Fibroblast of the aortic adventitia (primary cell): ENCODE measurements at regions not wholly inside any gene's neighbourhood (a gene's known extent, or its start where the extent isn't known, plus 50 kb on each side); places are given as distances from the start of the nearest gene placed in this dataset.

Source experiments
- DNase-seq: peaks from one replicate; pipeline ENCODE4 v3.0.0-alpha.2; 2010; ENCODE audit warnings: low read depth
- H3K4me3 ChIP-seq: 2 replicates; pipeline ENCODE4 v1.5.1; 2011; ENCODE audit warnings: low read depth, mild to moderate bottlenecking, control low read depth, low read length, moderate library complexity
- TF ChIP-seq, protein P1 (sequence below): IDR thresholded peaks from 2 replicates; pipeline ENCODE4 v1.5.1; 2011; ENCODE audit warnings: mild to moderate bottlenecking, low read length, control low read depth, inconsistent platforms; ENCODE audit not compliant: insufficient read depth

DNA sequence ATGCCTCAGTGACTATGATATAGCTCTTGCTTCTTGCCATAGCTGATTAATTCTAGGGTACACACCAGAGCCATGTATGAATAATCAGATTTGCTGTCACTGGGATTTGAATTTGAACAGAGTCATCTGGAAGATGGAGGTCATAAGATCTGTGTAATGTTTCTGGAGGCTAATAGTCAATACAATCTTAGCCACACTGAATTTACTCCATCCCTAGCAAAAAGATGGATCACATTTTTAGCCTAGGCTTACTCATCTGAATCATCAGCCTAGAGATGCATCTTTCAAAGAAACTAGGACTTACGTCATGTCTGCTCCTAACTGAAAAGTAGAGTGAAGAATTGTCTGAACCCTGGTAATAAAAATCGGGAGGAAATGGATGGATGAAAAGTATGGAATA lies 142.3 kb upstream of the ZNF804B start:
- DNase-seq, result no peak
- TF ChIP-seq, protein P1, sequence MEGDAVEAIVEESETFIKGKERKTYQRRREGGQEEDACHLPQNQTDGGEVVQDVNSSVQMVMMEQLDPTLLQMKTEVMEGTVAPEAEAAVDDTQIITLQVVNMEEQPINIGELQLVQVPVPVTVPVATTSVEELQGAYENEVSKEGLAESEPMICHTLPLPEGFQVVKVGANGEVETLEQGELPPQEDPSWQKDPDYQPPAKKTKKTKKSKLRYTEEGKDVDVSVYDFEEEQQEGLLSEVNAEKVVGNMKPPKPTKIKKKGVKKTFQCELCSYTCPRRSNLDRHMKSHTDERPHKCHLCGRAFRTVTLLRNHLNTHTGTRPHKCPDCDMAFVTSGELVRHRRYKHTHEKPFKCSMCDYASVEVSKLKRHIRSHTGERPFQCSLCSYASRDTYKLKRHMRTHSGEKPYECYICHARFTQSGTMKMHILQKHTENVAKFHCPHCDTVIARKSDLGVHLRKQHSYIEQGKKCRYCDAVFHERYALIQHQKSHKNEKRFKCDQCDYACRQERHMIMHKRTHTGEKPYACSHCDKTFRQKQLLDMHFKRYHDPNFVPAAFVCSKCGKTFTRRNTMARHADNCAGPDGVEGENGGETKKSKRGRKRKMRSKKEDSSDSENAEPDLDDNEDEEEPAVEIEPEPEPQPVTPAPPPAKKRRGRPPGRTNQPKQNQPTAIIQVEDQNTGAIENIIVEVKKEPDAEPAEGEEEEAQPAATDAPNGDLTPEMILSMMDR, result no peak
- no peak overlapping the region for H3K4me3 ChIP-seq

DNA sequence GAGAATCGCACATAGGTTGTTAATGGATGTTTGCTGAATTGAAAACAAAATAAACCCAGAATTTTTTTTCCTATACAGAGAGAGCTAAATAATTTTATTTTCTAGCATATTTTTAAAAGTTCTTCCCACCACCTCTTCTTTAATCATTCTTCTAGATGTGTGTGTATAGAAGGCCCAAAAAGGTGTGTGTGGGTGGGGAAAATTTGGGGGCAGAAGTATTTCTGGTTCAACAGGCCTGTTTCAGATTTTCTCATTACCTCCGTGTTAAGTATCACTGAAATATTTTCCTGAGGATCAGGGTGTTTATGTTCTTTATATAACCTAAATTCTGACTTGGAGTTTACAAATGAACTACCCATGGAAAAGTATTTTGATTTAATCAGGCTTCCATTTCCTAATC lies 144.2 kb upstream of the ZNF804B start:
- TF ChIP-seq, protein P1, result no peak
- no peak for DNase-seq
- no peak overlapping the region for H3K4me3 ChIP-seq

DNA sequence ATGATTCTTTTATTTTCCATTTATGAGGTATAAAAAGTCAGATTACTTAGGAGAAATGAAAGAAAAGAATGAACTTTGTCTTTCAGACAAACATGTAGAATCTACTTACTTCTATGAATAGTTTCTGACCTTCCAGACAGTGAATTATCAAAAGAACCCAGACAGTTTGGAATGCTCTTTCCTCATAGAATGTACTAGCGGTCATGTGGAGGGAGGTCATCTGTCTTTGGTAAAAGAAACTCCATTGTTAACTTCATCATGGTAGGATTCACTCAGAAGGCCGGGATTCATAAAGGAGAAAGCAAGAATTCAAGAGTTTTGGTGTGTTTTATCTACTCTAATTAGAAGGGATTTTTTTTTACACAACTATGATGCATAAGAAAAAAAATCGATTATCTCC lies 144.8 kb upstream of the ZNF804B start:
- no peak for DNase-seq
- H3K4me3 ChIP-seq, result no peak overlapping the region
- TF ChIP-seq, protein P1, result no peak

DNA sequence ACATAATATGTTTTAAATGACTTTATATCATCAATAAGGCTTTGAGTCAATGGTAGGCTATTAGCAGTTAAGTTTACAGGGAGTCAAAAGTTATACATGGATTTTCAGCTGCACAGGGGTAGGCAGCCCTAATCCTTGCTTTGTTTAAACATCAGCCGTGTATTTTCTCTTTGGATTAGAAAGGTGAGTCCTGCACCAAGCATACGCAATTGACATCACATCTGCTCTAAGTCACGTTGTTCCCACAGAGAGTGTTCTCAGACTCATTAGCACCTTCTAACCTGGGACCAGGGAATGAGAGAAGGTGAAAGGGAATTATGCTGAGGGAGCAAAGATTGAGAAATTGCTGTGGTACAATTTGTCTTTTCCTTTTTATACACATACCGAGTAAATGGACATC lies 148.6 kb upstream of the ZNF804B start:
- H3K4me3 ChIP-seq, result no peak overlapping the region
- TF ChIP-seq, protein P1, result no peak
- DNase-seq, result no peak

DNA sequence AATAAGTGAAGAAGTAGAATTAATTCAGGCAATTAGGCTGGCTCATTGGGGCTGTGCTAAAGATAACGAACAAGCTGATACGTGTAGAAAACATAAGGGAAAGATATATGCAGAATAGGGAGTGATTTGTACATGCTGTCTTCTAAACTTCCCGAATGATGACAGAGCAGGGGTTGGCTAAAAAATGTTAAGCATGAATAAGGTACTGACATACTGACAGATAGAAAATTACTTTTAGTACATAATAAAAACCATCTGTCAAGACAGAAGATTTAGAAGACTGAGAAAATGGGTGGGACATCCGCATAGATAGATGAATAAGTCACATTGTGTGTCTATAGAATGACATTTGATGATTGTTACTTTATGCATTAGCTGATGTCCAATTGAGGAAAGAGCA lies 158.8 kb upstream of the ZNF804B start:
- TF ChIP-seq, protein P1, result no peak
- no peak for DNase-seq

DNA sequence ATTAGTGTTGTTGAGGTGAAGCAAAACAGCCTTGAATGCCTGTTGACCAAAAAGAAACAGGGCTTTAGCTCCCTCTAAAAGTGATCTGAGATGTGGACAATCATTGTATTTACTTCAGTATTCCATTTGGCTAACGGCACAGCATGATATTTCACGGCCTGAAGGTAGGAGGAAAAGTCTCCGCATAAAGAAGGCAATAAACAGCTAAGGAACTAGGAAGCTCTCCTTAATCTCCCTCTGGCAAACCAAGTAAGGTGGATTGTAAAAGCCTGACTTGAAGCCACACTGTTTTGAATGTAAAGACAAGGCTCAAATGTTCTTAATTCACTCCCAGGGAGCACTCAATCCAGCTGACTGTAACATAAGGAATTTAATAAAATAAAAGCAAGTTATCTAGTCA lies 160.0 kb upstream of the ZNF804B start:
- TF ChIP-seq, protein P1, result no peak
- no peak for DNase-seq
- H3K4me3 ChIP-seq, result no peak overlapping the region

More for the DNA sequence above, 158.8 kb upstream of the ZNF804B start:
- no peak overlapping the region for H3K4me3 ChIP-seq

DNA sequence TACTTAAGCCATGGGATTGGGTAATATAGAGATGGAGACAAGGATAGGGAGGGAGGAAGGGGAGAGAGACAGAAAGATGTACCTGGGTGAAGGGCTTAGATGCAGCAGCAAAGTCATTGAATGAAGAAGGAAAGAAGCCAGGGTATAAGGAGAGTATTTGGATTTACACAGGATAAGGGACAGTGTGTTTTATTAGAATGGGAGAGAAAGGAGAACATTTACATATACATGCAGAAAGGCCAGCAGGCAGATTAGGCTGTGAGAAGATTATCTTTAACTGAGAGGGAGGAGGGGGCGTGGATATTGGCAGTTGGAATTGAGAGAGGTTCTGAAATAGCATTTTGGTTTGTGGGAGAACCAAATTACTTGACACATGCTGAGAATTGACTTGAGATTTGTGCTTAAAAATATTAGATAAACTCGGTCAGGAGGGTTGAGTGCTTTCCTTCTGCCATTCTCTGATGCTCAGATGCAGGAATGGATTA lies 161.5 kb upstream of the ZNF804B start:
- TF ChIP-seq, protein P1, result no peak
- no peak overlapping the region for H3K4me3 ChIP-seq
- no peak for DNase-seq
